ENCODE measurements at regions not wholly inside any gene's neighbourhood (a gene's known extent, or its start where the extent isn't known, plus 50 kb on each side); places are given as distances from the start of the nearest gene placed in this dataset.

- no peaks in the 10 kb centered on the region for H3K9me3 ChIP-seq (ENCODE audit: control insufficient read depth, low read length)
- no peaks in the 10 kb centered on the region for H3K4me1 ChIP-seq (ENCODE audit: control insufficient read depth, insufficient read depth, low read length, poor library complexity, severe bottlenecking)
- H3K27ac ChIP-seq (ENCODE audit: insufficient read depth, low read length, poor library complexity, severe bottlenecking) = no peak overlapping the region
- no peaks in the 10 kb centered on the region for H3K27me3 ChIP-seq (replicated peaks; ENCODE audit: control insufficient read depth, insufficient read depth, low read length, poor library complexity, severe bottlenecking)
- no peak for DNase-seq
- H3K36me3 ChIP-seq (ENCODE audit: control insufficient read depth, insufficient read depth, low read length) = no peaks in the 10 kb centered on the region
- H3K4me3 ChIP-seq (ENCODE audit: insufficient read depth, low read depth, low read length, poor library complexity, severe bottlenecking) = no peak overlapping the region
Measured at GRCh38 chr1:96973605-96974004, 252.0 kb downstream of the PTBP2 start.

GRCh38 chr1:96978444-96978843 is 256.9 kb downstream of the PTBP2 start:
- Histone ChIP-seq H3K27ac (ENCODE audit: insufficient read depth, low read length, poor library complexity, severe bottlenecking) (no peak overlapping the region), H3K4me1 (ENCODE audit: control insufficient read depth, insufficient read depth, low read length, poor library complexity, severe bottlenecking) (no peaks in the 10 kb centered on the region), H3K36me3 (ENCODE audit: control insufficient read depth, insufficient read depth, low read length) (no peaks in the 10 kb centered on the region), H3K9me3 (ENCODE audit: control insufficient read depth, low read length) (no peaks in the 10 kb centered on the region), H3K4me3 (ENCODE audit: insufficient read depth, low read depth, low read length, poor library complexity, severe bottlenecking) (no peak overlapping the region), H3K27me3 (replicated peaks; ENCODE audit: control insufficient read depth, insufficient read depth, low read length, poor library complexity, severe bottlenecking) (no peaks in the 10 kb centered on the region)
- no peak for DNase-seq

- H3K9me3 ChIP-seq (ENCODE audit: control insufficient read depth, low read length) = no peaks in the 10 kb centered on the region
- no peaks in the 10 kb centered on the region for H3K27me3 ChIP-seq (replicated peaks; ENCODE audit: control insufficient read depth, insufficient read depth, low read length, poor library complexity, severe bottlenecking)
- H3K27ac ChIP-seq (ENCODE audit: insufficient read depth, low read length, poor library complexity, severe bottlenecking) = no peak overlapping the region
- DNase-seq = no peak
- no peak overlapping the region for H3K4me3 ChIP-seq (ENCODE audit: insufficient read depth, low read depth, low read length, poor library complexity, severe bottlenecking)
- H3K4me1 ChIP-seq (ENCODE audit: control insufficient read depth, insufficient read depth, low read length, poor library complexity, severe bottlenecking) = no peaks in the 10 kb centered on the region
- H3K36me3 ChIP-seq (ENCODE audit: control insufficient read depth, insufficient read depth, low read length) = no peaks in the 10 kb centered on the region
Measured at GRCh38 chr1:96978901-96979300, 257.3 kb downstream of the PTBP2 start.

DNA sequence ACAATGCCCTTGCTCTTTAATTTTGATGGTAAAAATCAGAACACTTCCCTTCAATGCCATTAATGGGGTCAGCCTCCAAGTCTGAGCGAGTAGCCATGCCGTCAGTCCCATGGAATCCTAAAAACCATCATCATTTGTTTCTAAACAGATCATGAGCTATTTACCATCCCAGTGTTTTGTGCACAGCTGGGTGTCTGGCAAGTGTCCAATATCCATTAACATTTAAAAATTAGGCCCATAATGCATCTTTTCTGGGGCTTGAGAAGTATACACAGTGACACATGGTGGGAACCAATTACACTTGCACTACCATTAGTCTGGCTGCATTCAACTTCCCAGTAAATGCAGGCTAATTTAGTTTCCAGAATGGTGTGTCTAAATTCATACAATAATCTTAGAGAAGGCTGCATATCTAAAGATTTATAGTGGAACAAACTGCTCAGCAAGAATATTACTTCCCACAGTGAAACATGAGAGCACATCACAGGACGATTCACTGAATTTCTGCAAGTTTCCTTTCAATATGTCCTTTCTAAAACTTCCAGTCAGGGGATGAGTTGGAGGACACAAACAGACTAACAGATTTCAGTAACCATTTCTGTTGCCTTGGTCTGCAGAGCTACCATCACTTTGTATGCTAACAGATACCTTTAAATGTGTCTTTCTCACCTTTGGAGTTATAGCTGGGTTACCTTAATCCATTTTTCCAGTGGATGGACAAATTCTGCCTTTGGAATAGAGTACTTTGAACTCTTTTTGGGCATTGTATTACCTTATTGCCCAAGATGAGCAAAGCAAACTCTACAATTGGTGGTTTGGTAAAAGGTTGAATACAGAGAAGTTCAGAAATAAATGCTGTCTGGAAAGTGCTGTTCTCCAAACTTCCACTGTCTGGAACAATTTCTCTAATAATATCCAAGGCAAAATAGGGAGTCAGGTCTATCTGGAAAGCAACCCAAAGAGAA is 258.0 kb downstream of the PTBP2 start:
- Histone ChIP-seq H3K9me3 (ENCODE audit: control insufficient read depth, low read length) (no peaks in the 10 kb centered on the region), H3K4me3 (ENCODE audit: insufficient read depth, low read depth, low read length, poor library complexity, severe bottlenecking) (no peak overlapping the region), H3K27me3 (replicated peaks; ENCODE audit: control insufficient read depth, insufficient read depth, low read length, poor library complexity, severe bottlenecking) (no peaks in the 10 kb centered on the region), H3K4me1 (ENCODE audit: control insufficient read depth, insufficient read depth, low read length, poor library complexity, severe bottlenecking) (no peaks in the 10 kb centered on the region), H3K36me3 (ENCODE audit: control insufficient read depth, insufficient read depth, low read length) (no peaks in the 10 kb centered on the region), H3K27ac (ENCODE audit: insufficient read depth, low read length, poor library complexity, severe bottlenecking) (no peak overlapping the region)
- DNase-seq = no peak

DNA sequence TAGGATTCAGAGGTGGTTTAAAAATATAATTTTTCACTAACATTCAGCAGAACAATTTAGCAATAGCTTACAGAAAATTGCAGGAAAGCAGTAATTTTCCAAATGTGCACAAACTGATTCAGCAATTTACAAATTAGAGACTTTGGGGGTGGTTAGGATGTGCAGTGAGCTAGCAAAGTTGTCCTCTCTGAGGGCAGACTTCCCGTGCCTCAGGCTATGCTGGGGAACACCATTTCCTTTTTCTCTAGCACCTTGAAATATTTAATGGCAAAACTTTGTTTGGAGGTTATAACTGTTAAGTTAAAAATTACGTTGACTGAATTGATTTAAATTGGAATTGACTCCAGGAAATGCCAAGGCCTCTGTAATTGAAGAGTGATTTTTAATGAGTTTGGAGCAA is 258.9 kb downstream of the PTBP2 start:
- no peaks in the 10 kb centered on the region for H3K9me3 ChIP-seq (ENCODE audit: control insufficient read depth, low read length)
- H3K4me1 ChIP-seq (ENCODE audit: control insufficient read depth, insufficient read depth, low read length, poor library complexity, severe bottlenecking) = no peaks in the 10 kb centered on the region
- H3K4me3 ChIP-seq (ENCODE audit: insufficient read depth, low read depth, low read length, poor library complexity, severe bottlenecking) = no peak overlapping the region
- H3K36me3 ChIP-seq (ENCODE audit: control insufficient read depth, insufficient read depth, low read length) = no peaks in the 10 kb centered on the region
- H3K27ac ChIP-seq (ENCODE audit: insufficient read depth, low read length, poor library complexity, severe bottlenecking) = no peak overlapping the region
- no peak for DNase-seq
- no peaks in the 10 kb centered on the region for H3K27me3 ChIP-seq (replicated peaks; ENCODE audit: control insufficient read depth, insufficient read depth, low read length, poor library complexity, severe bottlenecking)

DNA sequence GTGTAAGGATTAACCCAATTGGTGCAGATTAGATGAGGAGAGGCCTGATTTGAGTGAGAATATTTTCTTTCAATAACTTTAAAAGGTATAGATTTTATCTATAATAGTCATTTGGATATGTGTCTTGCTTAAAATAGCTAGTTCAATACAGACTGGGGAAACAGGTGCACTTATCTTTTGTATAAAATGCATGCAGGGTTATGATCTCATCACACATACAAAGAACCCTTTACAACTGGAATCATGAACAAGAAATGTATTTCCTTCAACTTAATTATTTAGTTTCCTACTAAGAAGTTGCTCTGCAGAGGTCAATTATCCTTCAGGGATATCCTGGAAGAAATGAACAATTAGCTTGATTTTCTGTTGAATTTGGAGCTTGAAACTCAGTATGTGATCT is 259.6 kb downstream of the PTBP2 start:
- Histone ChIP-seq H3K27me3 (replicated peaks; ENCODE audit: control insufficient read depth, insufficient read depth, low read length, poor library complexity, severe bottlenecking) (no peaks in the 10 kb centered on the region), H3K27ac (ENCODE audit: insufficient read depth, low read length, poor library complexity, severe bottlenecking) (no peak overlapping the region), H3K4me3 (ENCODE audit: insufficient read depth, low read depth, low read length, poor library complexity, severe bottlenecking) (no peak overlapping the region), H3K36me3 (ENCODE audit: control insufficient read depth, insufficient read depth, low read length) (no peaks in the 10 kb centered on the region), H3K4me1 (ENCODE audit: control insufficient read depth, insufficient read depth, low read length, poor library complexity, severe bottlenecking) (no peaks in the 10 kb centered on the region), H3K9me3 (ENCODE audit: control insufficient read depth, low read length) (no peaks in the 10 kb centered on the region)
- DNase-seq = no peak

GRCh38 chr1:96982118-96982517 is 260.5 kb downstream of the PTBP2 start:
- no peaks in the 10 kb centered on the region for H3K9me3 ChIP-seq (ENCODE audit: control insufficient read depth, low read length)
- no peak for DNase-seq
- H3K27me3 ChIP-seq (replicated peaks; ENCODE audit: control insufficient read depth, insufficient read depth, low read length, poor library complexity, severe bottlenecking) = no peaks in the 10 kb centered on the region
- H3K4me3 ChIP-seq (ENCODE audit: insufficient read depth, low read depth, low read length, poor library complexity, severe bottlenecking) = no peak overlapping the region
- no peaks in the 10 kb centered on the region for H3K36me3 ChIP-seq (ENCODE audit: control insufficient read depth, insufficient read depth, low read length)
- H3K4me1 ChIP-seq (ENCODE audit: control insufficient read depth, insufficient read depth, low read length, poor library complexity, severe bottlenecking) = no peaks in the 10 kb centered on the region
- no peak overlapping the region for H3K27ac ChIP-seq (ENCODE audit: insufficient read depth, low read length, poor library complexity, severe bottlenecking)

DNA sequence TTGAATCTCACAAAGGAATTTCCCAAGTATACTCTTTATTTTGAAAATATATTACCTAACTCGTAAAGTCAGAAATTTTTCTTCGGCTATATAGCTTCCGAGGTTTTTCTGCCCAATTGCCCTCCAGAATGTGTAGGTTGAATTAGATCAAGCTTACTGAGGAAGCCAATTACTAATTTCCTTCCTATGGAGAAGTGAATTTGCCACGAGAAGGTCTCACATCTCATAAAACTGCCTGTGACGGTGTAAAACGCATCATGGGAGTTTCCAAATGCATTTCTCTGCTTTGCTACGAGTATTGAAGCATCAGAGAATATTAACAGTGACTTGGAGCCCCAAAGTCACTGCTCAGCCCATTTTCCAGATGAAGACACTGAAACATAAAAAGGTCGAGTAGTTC is 262.3 kb downstream of the PTBP2 start:
- no peaks in the 10 kb centered on the region for H3K4me1 ChIP-seq (ENCODE audit: control insufficient read depth, insufficient read depth, low read length, poor library complexity, severe bottlenecking)
- no peak overlapping the region for H3K4me3 ChIP-seq (ENCODE audit: insufficient read depth, low read depth, low read length, poor library complexity, severe bottlenecking)
- no peaks in the 10 kb centered on the region for H3K36me3 ChIP-seq (ENCODE audit: control insufficient read depth, insufficient read depth, low read length)
- no peaks in the 10 kb centered on the region for H3K9me3 ChIP-seq (ENCODE audit: control insufficient read depth, low read length)
- H3K27me3 ChIP-seq (replicated peaks; ENCODE audit: control insufficient read depth, insufficient read depth, low read length, poor library complexity, severe bottlenecking) = no peaks in the 10 kb centered on the region
- DNase-seq = no peak
- H3K27ac ChIP-seq (ENCODE audit: insufficient read depth, low read length, poor library complexity, severe bottlenecking) = no peak overlapping the region

- Histone ChIP-seq H3K36me3 (ENCODE audit: control insufficient read depth, insufficient read depth, low read length) (no peaks in the 10 kb centered on the region), H3K9me3 (ENCODE audit: control insufficient read depth, low read length) (no peaks in the 10 kb centered on the region), H3K27ac (ENCODE audit: insufficient read depth, low read length, poor library complexity, severe bottlenecking) (no peak overlapping the region), H3K4me3 (ENCODE audit: insufficient read depth, low read depth, low read length, poor library complexity, severe bottlenecking) (no peak overlapping the region), H3K4me1 (ENCODE audit: control insufficient read depth, insufficient read depth, low read length, poor library complexity, severe bottlenecking) (no peaks in the 10 kb centered on the region), H3K27me3 (replicated peaks; ENCODE audit: control insufficient read depth, insufficient read depth, low read length, poor library complexity, severe bottlenecking) (no peaks in the 10 kb centered on the region)
- no peak for DNase-seq
Measured at GRCh38 chr1:96987186-96987703, 265.7 kb downstream of the PTBP2 start.

DNA sequence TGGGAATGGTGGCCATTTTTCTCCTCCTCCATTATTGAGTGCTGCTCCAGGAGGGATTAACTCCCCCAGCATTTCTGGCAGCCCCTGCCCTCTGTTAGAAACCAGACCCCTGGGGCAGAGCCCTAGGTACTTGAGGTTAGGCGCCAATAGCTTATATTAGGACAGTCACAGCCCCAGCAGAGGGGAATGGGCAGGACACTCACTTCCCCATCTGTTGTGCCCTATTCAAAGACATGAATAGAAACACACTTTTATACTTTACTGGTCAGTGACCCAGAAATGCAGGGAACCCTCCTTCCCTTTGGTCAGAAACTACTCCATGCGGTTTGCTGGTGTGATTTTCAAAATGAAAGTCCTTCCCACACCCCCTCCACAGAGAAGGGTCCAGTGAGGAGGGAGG is 267.7 kb downstream of the PTBP2 start:
- no peak for DNase-seq
- no peaks in the 10 kb centered on the region for H3K4me1 ChIP-seq (ENCODE audit: control insufficient read depth, insufficient read depth, low read length, poor library complexity, severe bottlenecking)
- H3K4me3 ChIP-seq (ENCODE audit: insufficient read depth, low read depth, low read length, poor library complexity, severe bottlenecking) = no peak overlapping the region
- H3K9me3 ChIP-seq (ENCODE audit: control insufficient read depth, low read length) = no peaks in the 10 kb centered on the region
- no peaks in the 10 kb centered on the region for H3K27me3 ChIP-seq (replicated peaks; ENCODE audit: control insufficient read depth, insufficient read depth, low read length, poor library complexity, severe bottlenecking)
- no peaks in the 10 kb centered on the region for H3K36me3 ChIP-seq (ENCODE audit: control insufficient read depth, insufficient read depth, low read length)
- H3K27ac ChIP-seq (ENCODE audit: insufficient read depth, low read length, poor library complexity, severe bottlenecking) = no peak overlapping the region

All from effector memory CD4-positive, alpha-beta T cell (primary cell).